Stimulated activated CD4-positive, alpha-beta T cell treated with anti-CD3 and anti-CD28 coated beads, Interleukin-2, amount 100 ng/mL, for 48 hours (primary cell): ENCODE measurements at regions not wholly inside any gene's neighbourhood (a gene's known extent, or its start where the extent isn't known, plus 50 kb on each side); places are given as distances from the start of the nearest gene placed in this dataset.

Experiments used
- DNase-seq, 2 donors: peaks; one replicate each; pipeline ENCODE4 v3.0.0-alpha.2; 2020

DNA sequence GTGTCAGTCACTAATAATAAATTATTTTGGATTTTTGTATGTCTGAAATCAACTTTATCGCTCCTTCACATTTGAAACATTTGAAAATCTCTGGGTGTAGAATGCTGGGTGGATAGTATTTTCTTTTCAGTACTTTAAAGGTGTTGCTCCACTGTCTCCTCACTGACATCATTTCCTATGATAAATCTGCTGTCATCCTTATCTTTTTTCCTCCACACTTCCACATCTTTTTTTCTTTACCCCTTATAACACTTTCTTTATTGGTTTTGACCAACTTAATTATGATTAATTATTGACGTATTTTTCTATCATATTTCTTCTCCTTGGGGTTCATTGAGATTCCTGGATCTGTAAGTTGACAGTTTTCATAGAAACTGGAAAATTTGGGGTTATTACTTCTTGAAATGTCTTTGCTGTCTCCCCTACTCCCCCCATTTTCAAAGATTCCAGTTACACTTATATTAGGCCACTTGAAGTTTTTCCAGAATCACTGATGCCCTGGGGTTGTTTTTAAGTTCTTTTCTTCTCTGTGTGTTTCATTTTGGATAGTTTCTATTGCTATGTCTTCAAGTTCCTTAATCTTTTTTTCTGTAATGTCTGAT lies 177.5 kb upstream of the DIO3 start:
- DNase-seq, result no peak

GRCh38 chr14:101394374-101394773 lies 166.9 kb upstream of the DIO3 start:
- no peak for DNase-seq

DNA sequence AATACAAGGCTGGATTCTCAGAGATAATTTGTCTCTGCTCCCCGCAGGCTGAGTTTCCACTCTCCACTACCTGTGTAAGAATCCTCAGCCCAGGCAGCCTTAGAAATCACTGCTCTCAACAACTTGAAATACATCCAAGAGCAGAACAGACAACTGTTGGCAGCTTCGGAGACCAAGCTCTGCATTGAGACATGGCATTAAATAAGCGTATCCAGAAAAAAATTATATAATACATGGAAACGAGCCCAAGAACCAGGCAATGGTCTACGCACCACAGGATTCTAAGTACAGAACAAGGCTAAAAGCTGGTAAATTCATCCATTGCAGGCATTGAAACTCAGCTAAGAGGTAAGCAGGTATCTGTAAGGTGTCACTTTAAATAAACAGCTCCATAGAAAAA lies 165.5 kb upstream of the DIO3 start:
- DNase-seq, result no peak

- DNase-seq, result no peak
These were observed 164.1 kb upstream of the DIO3 start for GRCh38 chr14:101397206-101397605.

GRCh38 chr14:101398011-101398410 lies 163.3 kb upstream of the DIO3 start:
- no peak for DNase-seq

DNA sequence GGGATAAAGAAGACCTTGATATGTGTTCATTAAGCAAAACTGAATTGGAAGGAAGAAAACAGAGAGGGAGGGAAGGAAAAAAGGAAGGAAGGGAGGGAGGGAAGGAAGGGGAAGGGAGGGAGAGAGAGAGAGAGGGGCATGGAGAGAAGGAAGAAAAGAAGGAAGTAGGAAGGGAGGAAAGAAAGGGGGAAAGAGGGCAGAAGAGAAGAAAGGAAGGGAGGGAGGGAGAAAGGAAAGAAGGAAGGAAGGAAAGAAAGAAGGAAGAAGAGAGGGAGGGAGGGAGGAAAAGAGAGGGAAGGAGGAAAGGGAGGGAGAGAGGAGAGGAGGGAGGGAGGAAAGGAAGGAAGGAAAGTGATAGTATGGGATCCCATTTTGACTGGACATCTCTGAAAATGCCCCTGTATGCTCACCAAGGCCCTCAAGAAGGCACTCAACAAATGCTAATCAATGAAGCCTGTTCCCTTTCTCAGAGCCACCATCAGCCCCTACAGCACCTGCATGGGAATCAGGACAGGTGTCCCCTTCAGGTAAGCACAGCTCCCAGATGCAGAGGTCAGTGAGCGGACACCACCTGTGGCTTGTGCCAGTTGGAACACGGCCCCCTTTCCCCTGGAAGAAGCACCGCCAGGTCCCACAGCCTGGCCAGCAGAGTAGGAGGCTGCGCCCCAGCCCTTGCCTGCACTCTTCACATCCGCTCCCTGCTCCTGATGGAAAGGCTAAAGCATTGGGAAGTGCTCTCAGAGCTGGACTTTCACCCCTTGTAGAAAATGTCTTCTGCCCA lies 161.4 kb upstream of the DIO3 start:
- DNase-seq, result no peak

- no peak for DNase-seq
These were observed 160.5 kb upstream of the DIO3 start for GRCh38 chr14:101400830-101401229.

DNA sequence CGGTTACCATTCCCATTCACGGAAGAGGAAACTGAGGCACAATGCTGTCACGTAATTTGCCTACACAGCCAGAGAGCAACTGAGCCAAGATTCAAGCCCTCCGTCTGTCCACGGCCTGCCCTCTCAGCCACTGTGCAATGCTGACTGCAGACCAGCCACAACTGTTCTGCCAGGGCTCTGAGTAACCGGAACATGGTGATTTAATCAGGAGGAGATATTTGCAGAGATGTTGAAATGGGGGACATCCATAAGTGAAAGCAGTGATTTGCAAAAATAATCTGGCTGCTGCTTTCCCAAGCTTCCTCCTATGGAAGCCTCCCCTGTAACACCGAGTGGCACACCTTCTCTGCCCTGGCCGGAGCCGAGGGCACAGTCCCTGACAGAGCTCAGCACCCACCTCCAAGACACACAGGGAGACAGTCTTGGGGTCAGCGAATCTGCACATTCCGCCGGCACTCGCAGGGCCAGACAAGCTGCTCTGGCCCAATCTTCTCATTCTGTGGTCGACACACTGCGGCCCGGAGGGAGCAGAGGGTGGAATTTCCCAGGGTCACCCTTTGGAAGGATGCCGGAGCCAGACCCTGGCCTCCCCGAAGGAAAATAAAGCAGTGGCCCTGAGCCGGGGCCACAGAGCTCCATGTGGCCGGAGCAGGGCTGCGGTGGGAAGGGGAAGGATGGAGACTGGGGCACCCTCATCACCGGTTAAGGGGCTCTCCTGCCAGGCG lies 158.2 kb upstream of the DIO3 start:
- DNase-seq, result no peak

DNA sequence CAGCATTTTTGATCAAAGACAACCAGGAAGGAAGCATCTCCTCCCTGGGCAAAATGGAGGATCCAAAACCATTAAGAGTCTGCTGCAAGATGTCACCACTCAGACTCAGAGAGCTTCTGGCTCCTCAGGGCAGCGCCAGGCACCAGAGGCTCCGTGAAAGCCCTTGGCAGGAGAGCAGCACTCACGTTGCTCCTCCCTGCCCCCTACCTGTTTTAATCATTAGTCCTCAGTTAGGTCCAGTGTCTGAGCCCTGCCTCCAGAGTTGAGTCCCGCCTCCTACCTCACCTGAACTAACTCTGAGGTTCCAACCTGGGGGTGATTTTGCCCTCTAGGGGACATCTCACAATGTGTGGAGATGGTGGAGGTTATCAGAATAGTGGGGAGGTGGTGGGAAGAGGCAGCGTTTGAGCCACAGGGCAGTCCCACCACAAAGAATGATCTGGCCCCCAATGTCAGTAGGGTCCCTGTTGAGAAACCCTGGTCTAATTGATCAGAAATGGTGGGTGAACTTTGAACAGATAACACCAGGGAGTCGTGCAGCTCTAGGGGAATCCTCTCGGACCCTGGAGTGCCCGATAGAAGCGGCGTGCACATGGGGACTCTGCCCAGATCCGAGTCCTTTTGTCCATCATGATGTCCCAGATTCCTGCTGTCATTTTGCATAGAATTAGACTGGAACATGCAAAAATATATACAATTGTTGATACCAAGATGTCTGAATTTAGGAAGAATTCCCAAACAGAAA lies 156.7 kb upstream of the DIO3 start:
- DNase-seq, result no peak

DNA sequence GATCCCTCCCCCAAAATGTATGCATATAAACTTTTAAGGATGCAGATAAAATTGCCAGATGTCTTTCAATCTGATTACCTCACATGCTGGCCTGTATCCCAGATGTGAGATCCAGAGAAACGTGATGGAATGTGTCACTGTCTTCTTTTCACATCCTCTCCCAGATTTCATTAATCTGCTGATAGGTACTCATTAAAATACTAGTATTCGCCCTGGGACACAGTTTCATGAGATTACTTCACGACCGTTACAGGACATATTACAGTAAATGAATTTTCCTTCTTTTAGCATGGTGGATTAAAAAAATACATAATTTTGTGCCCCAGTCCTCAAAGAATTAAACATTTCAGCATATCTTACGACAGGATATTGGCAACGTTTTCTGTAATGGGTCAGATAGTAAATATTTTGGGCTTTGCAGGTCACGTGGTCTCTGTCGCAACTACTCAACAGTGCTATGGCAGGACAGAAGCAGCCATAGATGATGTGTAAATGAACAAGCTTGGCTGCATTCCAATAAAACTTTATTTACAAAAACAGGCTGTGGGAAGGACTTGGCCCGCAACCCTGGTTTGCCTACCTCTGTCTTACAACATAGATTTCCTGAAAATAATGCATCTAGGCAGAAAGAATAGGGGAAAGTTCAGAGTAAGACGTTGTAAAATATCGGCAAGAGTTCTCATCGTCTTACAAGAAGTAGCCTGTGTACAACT lies 156.0 kb upstream of the DIO3 start:
- DNase-seq, result no peak

- DNase-seq, result no peak
These were observed 154.4 kb upstream of the DIO3 start for GRCh38 chr14:101406921-101407320.

DNA sequence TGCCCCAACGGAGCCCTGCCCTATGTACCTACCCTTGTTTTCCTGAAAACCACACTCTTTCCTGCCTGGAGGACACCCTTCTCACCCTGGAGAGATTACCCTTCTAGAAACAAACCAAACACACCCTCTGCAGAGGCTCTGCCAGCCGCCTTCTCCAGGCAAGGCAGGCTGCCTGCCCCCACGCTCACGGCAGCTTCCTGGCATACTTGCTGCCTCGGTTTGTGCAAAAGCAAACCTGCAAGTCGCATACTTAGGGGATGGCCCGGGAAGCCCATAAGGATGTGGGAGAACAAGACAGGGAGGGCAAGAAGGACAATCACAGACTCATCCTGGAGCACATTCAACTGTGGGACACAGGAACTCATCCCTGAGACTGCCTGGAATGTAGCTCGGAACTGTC lies 154.0 kb upstream of the DIO3 start:
- no peak for DNase-seq

GRCh38 chr14:101408077-101408831 lies 153.0 kb upstream of the DIO3 start:
- DNase-seq, result no peak

- no peak for DNase-seq
These were observed 152.2 kb upstream of the DIO3 start for GRCh38 chr14:101409006-101409543.

GRCh38 chr14:101410126-101410525 lies 151.2 kb upstream of the DIO3 start:
- no peak for DNase-seq

- no peak for DNase-seq
These were observed 150.1 kb upstream of the DIO3 start for GRCh38 chr14:101411151-101411550.

DNA sequence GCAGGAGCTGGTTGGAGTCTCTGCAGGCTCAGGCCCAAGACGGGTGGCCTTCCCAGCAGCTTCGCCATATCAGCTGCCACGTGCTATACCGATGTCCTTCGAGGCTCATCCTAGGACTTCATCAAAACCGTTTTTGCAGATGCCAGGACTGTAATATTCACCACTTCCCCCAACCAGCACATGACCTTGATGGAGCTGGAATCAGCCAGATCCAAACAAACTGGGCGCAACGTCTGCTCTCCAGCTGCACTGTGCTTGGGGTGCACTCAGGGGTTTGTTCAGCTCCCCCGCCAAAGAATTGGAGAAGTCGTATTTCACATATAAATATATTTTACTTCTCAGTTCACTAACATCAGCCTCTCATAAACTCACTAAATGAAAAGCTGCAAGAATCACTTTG lies 149.5 kb upstream of the DIO3 start:
- DNase-seq, result no peak

DNA sequence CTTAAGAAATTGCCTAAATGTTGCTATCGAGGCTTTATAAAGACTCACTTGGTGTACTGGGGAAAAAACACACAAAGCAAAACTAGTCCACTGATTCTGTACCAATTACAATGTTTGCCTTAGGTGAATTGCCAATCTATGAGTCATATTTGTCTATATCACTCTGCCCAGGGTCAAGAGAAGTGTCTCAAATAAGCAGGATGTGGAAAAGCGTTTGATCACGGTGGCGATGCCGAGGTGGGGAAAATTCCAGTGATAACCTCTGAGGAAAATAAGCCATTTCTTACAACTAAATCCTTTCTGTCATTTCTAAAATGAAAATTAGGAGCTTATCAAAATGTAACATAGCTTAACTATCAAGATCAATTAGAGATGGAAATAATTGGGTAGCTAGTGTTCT lies 148.6 kb upstream of the DIO3 start:
- no peak for DNase-seq

GRCh38 chr14:101417434-101417833 lies 143.9 kb upstream of the DIO3 start:
- no peak for DNase-seq

GRCh38 chr14:101418601-101419000 lies 142.7 kb upstream of the DIO3 start:
- DNase-seq, result no peak

- no peak for DNase-seq
These were observed 134.8 kb upstream of the DIO3 start for GRCh38 chr14:101426466-101426865.

DNA sequence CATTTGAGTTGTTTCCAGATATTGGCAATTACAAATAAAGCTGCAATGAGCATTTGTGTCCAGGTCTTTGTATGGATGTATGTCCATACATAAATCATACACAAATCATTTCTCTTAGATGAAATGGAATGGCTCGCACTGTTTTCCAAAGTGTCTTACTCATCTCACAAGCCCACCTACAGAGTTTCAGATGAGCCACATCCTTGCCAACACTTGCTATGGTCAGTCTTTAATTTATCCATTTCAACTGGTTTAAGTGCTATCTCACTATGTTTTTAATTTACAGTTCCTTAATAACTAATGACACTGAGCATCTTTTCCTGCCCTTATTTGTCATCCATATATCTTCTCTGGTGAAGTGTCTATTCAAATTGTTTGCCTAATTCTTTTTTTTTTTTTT lies 132.9 kb upstream of the DIO3 start:
- DNase-seq, result no peak
